CD14-positive monocyte (primary cell): ENCODE measurements at regions not wholly inside any gene's neighbourhood (a gene's known extent, or its start where the extent isn't known, plus 50 kb on each side); places are given as distances from the start of the nearest gene placed in this dataset.

Experiments used
- DNase-seq, 3 donors: peaks; one replicate each; pipeline ENCODE4 v3.0.0-alpha.2; 2011 to 2022
- H2AFZ ChIP-seq: 2 replicates; pipeline ENCODE4 v1.6.0; 2012; ENCODE audit warnings: mild to moderate bottlenecking, low read depth, low read length, inconsistent platforms; ENCODE audit not compliant: insufficient read depth, poor library complexity, severe bottlenecking
- H3K27ac ChIP-seq, 2 donors: 1 replicate in 1 of 2; 2 replicates in 1 of 2; pipeline ENCODE4 v1.5.1; 2012 to 2013; ENCODE audit warnings: low read length in 2 of 2, control low read depth in 1 of 2, inconsistent platforms in 1 of 2, low read depth in 1 of 2, mild to moderate bottlenecking in 1 of 2
- H3K27me3 ChIP-seq, 2 donors: one replicate each; pipeline versions ENCODE4 v1.6.0 to v1.6.1; 2011 to 2013; ENCODE audit warnings: low read length in 2 of 2; ENCODE audit not compliant: control insufficient read depth in 2 of 2, insufficient read depth in 2 of 2
- H3K36me3 ChIP-seq, 2 donors: replicated peaks in 1 of 2; 1 replicate in 1 of 2; 2 replicates in 1 of 2; pipeline versions ENCODE4 v1.5.1 to v1.6.1; 2012 to 2013; ENCODE audit warnings: low read length in 2 of 2, control low read depth in 1 of 2, inconsistent platforms in 1 of 2, mild to moderate bottlenecking in 1 of 2; ENCODE audit not compliant: insufficient read depth in 2 of 2, control insufficient read depth in 1 of 2
- H3K4me1 ChIP-seq, 2 donors: 1 replicate in 1 of 2; 2 replicates in 1 of 2; pipeline versions ENCODE4 v1.5.1 to v1.6.1; 2012 to 2013; ENCODE audit warnings: low read length in 2 of 2, control low read depth in 1 of 2, inconsistent platforms in 1 of 2, mild to moderate bottlenecking in 1 of 2, moderate library complexity in 1 of 2; ENCODE audit not compliant: insufficient read depth in 2 of 2, control insufficient read depth in 1 of 2
- H3K4me2 ChIP-seq: replicated peaks from 2 replicates; pipeline ENCODE3; 2012; ENCODE audit warnings: low read length, moderate library complexity, mild to moderate bottlenecking; ENCODE audit not compliant: poor library complexity, severe bottlenecking; ENCODE audit errors: extremely low read depth
- H3K4me3 ChIP-seq, 3 experiments: fragments of 200-600 bp in 1 of 3; sonication (generic) in 1 of 3; replicated peaks in 1 of 3; 1 replicate in 2 of 3; 2 replicates in 1 of 3; pipeline ENCODE4 v1.5.1; 2011 to 2013; ENCODE audit warnings: low read length in 3 of 3, mild to moderate bottlenecking in 3 of 3, control low read depth in 2 of 3, low read depth in 2 of 3, inconsistent platforms in 1 of 3, moderate library complexity in 1 of 3
- H3K79me2 ChIP-seq: 2 replicates; pipeline ENCODE4 v1.6.0; 2012; ENCODE audit warnings: mild to moderate bottlenecking, control low read depth, inconsistent platforms, low read length, moderate library complexity; ENCODE audit not compliant: insufficient read depth
- H3K9ac ChIP-seq: 2 replicates; pipeline ENCODE4 v1.6.0; 2017; ENCODE audit warnings: low read length, mild to moderate bottlenecking; ENCODE audit not compliant: insufficient read depth, poor library complexity, severe bottlenecking
- H3K9me3 ChIP-seq, 2 donors: replicated peaks in 1 of 2; 1 replicate in 1 of 2; 2 replicates in 1 of 2; pipeline versions ENCODE4 v1.5.1 to v1.6.1; 2012 to 2013; ENCODE audit warnings: low read length in 2 of 2, control low read depth in 1 of 2; ENCODE audit not compliant: control insufficient read depth in 1 of 2, insufficient read depth in 1 of 2
- H4K20me1 ChIP-seq: 2 replicates; pipeline ENCODE4 v1.6.0; 2012; ENCODE audit warnings: mild to moderate bottlenecking, low read length, control low read depth, moderate library complexity; ENCODE audit not compliant: insufficient read depth
- H3K27ac Mint-ChIP-seq, 7 donors: one replicate each; pipeline ENCODE4 v1.8.0; 2020; ENCODE audit warnings: mild to moderate bottlenecking in 7 of 7, mixed read lengths in 7 of 7, moderate library complexity in 6 of 7, inconsistent platforms in 2 of 7
- H3K27me3 Mint-ChIP-seq, 3 donors: one replicate each; pipeline ENCODE4 v1.8.0; 2021 to 2022; ENCODE audit warnings: low read depth in 3 of 3, mild to moderate bottlenecking in 3 of 3, mixed read lengths in 3 of 3, moderate library complexity in 3 of 3, inconsistent platforms in 1 of 3
- H3K36me3 Mint-ChIP-seq, 2 donors: one replicate each; pipeline ENCODE4 v1.8.0; 2020; ENCODE audit warnings: mixed read lengths in 2 of 2, inconsistent platforms in 1 of 2, mild to moderate bottlenecking in 1 of 2
- H3K4me1 Mint-ChIP-seq: one replicate; pipeline ENCODE4 v1.8.0; 2020; ENCODE audit warnings: mild to moderate bottlenecking, mixed read lengths
- H3K4me3 Mint-ChIP-seq, 2 donors: one replicate each; pipeline ENCODE4 v1.8.0; 2020; ENCODE audit warnings: mild to moderate bottlenecking in 2 of 2, mixed read lengths in 2 of 2, moderate library complexity in 1 of 2
- H3K9me3 Mint-ChIP-seq, 7 donors: one replicate each; pipeline ENCODE4 v1.8.0; 2020 to 2022; ENCODE audit warnings: mixed read lengths in 7 of 7, mild to moderate bottlenecking in 6 of 7, moderate library complexity in 6 of 7, inconsistent platforms in 2 of 7
- CTCF ChIP-seq: fragments of 200-600 bp; IDR thresholded peaks from one replicate; pipeline ENCODE4 v1.8.0; 2022; ENCODE audit warnings: antibody characterized with exemption, mild to moderate bottlenecking
- WGBS: methylation state at CpG from one replicate; pipeline ENCODE4 v1.1.5; 2013; ENCODE audit warnings: missing lambda C conversion rate; ENCODE audit not compliant: insufficient coverage; 5-methylcytosine and 5-hydroxymethylcytosine counted together
- intact Hi-C, 2 donors: fragments of 100-400 bp; cut with micrococcal nuclease; formaldehyde crosslinking; loops; one replicate each; pipeline versions ENCODE4 v1.15.0 to v1.15.1; 2023

DNA sequence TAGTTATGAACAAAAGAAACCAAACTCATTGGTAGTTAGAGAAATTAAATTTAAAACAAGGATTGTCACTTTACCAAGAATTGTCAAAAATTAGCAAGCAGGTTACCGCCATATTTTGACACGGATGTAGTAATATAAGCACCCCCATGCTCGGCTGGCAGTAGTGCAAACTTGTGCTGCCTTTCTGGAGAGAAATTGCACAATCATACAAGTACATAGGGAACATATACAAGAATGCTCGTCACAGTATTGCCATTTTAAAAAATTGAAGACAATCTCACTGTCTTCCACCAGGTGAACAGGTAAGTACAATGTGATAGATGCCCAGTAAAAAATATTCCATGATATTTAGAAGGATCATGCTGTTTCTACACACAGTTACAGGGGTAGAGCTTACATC lies 55.6 kb upstream of the SLC39A8 start:
- H3K4me3 Mint-ChIP-seq = peak overlapping the region in 1 of 2 donors; percentile 24
- intact Hi-C loops = no loop called here
- Histone ChIP-seq H3K36me3 (no peaks in the 10 kb centered on the region), H3K4me3 (no peak overlapping the region), H3K4me1 (peaks cover 56 to 68% of the 10 kb centered on the region in 2 donors), H3K4me2 (no peak overlapping the region), H2AFZ (no peak overlapping the region), H3K27ac (no peak overlapping the region), H3K27me3 (peaks cover 0 to 2% of the 10 kb centered on the region in 2 donors), H4K20me1 (no peaks in the 10 kb centered on the region), H3K9ac (no peak overlapping the region), H3K79me2 (no peaks in the 10 kb centered on the region), H3K9me3 (no peaks in the 10 kb centered on the region)
- H3K36me3 Mint-ChIP-seq = no peaks in the 10 kb centered on the region
- peaks cover 0 to 8% (median 5%) of the 10 kb centered on the region in 3 donors for H3K27me3 Mint-ChIP-seq
- no peaks in the 10 kb centered on the region for H3K9me3 Mint-ChIP-seq
- H3K27ac Mint-ChIP-seq = no peak overlapping the region
- WGBS = 79% methylated on average over 3 of the region's 4 CpGs
- TF ChIP-seq CTCF = no peak
- DNase-seq = peak in 1 of 3 donors; percentile 33
- H3K4me1 Mint-ChIP-seq = peaks cover 61% of the 10 kb centered on the region

DNA sequence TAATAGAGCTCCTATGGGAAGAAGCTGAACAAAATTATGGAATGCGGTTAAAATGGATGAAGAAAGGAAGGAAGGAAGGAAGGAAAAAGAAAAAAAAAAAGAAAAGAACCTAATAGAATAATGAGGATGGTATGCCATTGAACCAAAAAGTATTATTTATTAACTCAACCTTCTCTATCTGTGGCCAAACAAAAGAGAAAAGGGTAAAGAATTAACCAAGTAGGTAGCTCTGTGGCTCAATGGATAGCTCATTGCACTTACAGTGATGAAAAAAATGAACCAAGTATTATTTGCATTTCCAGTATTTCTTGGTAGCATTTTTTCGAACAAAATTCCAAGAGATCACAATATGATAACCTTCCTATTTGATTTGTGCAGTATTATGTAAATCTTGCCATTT lies 56.9 kb upstream of the SLC39A8 start:
- WGBS = no CpG with 5 or more reads among the region's 2 CpGs
- DNase-seq = no peak
- Histone ChIP-seq H3K9me3 (no peaks in the 10 kb centered on the region), H3K4me1 (peaks cover 47 to 55% of the 10 kb centered on the region in 2 donors), H4K20me1 (no peaks in the 10 kb centered on the region), H3K4me3 (no peak overlapping the region), H3K27ac (no peak overlapping the region), H3K4me2 (no peak overlapping the region), H3K36me3 (no peaks in the 10 kb centered on the region), H2AFZ (no peak overlapping the region), H3K27me3 (peaks cover 0 to 2% of the 10 kb centered on the region in 2 donors), H3K79me2 (no peaks in the 10 kb centered on the region), H3K9ac (no peak overlapping the region)
- Mint-ChIP-seq H3K4me3 (no peak overlapping the region), H3K27ac (peak overlapping the region in 1 of 7 donors; percentile 42), H3K9me3 (no peaks in the 10 kb centered on the region), H3K27me3 (peaks cover 0 to 9% (median 5%) of the 10 kb centered on the region in 3 donors), H3K4me1 (peaks cover 55% of the 10 kb centered on the region), H3K36me3 (no peaks in the 10 kb centered on the region)
- TF ChIP-seq CTCF = no peak
- intact Hi-C loops = no loop called here
